ENCODE measurements at regions not wholly inside any gene's neighbourhood (a gene's known extent, or its start where the extent isn't known, plus 50 kb on each side); places are given as distances from the start of the nearest gene placed in this dataset.
A peak's percentile ranks its signal among the peaks of the same experiment; 100 is the strongest.

DNA sequence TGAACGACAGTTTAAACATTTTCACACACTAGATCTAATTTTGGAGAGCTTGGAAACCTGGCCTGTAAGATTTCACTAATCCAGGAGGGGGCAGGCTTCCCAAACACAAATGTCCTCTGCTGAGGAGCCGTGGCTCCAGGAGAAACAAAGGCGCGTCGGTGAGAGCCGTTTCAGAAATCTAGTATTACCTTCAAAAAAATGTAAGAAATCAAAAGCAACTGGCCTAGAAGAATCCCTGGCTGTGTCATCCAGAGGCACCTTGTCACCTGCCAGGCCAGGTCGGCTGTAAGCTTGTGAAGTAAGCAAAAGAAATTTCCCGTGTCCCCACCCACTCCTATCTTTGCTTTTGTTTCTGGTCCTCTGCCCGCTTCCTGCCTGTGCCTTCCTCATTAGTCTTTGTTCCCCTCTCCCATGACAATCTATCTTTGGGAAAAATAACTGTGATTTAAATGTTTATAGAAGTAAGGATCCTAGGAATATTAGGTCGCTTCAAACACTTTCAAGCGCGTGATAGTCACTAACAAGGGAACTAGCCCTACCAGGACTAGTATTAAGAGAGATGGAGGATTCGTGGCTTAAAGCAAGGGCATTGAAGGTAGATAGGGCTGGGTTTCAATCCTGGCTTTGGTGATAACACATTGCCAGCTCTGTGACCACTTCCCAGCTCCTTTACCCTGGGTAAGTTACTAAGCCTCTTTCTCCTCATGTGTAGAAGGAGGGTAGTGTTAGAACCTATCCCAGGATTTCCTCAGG is 99.5 kb upstream of the STK39 start (continued):
- TF ChIP-seq ARNT (IDR thresholded peaks at IDR 0.05): peak in 1 of 2 experiments; percentile 30; a peak in 1 of 4 replicates
- no peak for TF ChIP-seq ETV5 (CRISPR knock-in tag; IDR thresholded peaks at IDR 0.05; ENCODE audit: low read depth)
- TF ChIP-seq COPS2 (conservative IDR thresholded peaks at IDR 0.05): no peak
- 0 out of 2 replicates have a peak, but pooled peaks have one; percentile 17 for TF ChIP-seq CXXC5 (CRISPR knock-in tag; IDR thresholded peaks at IDR 0.05)
- no peak for TF ChIP-seq KDM5B (IDR thresholded peaks at IDR 0.05; ENCODE audit: insufficient replicate concordance, low read depth, low read length)
- TF ChIP-seq ZNF583 (CRISPR knock-in tag; IDR thresholded peaks at IDR 0.05): no peak
- no peak for TF ChIP-seq ZNF263 (CRISPR knock-in tag; IDR thresholded peaks at IDR 0.05; ENCODE audit: borderline replicate concordance)
- peak; percentile 24; the same call in 1 of the 2 replicates for TF ChIP-seq FOXM1 (IDR thresholded peaks at IDR 0.05; ENCODE audit: low read depth)
- no peak for TF ChIP-seq FOXM1 (CRISPR knock-in tag; IDR thresholded peaks at IDR 0.05; ENCODE audit: low read depth)
- TF ChIP-seq ZNF551 (CRISPR knock-in tag; IDR thresholded peaks at IDR 0.05): no peak
- TF ChIP-seq, protein P1, sequence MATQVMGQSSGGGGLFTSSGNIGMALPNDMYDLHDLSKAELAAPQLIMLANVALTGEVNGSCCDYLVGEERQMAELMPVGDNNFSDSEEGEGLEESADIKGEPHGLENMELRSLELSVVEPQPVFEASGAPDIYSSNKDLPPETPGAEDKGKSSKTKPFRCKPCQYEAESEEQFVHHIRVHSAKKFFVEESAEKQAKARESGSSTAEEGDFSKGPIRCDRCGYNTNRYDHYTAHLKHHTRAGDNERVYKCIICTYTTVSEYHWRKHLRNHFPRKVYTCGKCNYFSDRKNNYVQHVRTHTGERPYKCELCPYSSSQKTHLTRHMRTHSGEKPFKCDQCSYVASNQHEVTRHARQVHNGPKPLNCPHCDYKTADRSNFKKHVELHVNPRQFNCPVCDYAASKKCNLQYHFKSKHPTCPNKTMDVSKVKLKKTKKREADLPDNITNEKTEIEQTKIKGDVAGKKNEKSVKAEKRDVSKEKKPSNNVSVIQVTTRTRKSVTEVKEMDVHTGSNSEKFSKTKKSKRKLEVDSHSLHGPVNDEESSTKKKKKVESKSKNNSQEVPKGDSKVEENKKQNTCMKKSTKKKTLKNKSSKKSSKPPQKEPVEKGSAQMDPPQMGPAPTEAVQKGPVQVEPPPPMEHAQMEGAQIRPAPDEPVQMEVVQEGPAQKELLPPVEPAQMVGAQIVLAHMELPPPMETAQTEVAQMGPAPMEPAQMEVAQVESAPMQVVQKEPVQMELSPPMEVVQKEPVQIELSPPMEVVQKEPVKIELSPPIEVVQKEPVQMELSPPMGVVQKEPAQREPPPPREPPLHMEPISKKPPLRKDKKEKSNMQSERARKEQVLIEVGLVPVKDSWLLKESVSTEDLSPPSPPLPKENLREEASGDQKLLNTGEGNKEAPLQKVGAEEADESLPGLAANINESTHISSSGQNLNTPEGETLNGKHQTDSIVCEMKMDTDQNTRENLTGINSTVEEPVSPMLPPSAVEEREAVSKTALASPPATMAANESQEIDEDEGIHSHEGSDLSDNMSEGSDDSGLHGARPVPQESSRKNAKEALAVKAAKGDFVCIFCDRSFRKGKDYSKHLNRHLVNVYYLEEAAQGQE (IDR thresholded peaks at IDR 0.05; ENCODE audit: borderline replicate concordance): peak; percentile 90
- TF ChIP-seq, protein P1 (CRISPR knock-in tag; IDR thresholded peaks at IDR 0.05; ENCODE audit: low read depth): no peak
- no peak for TF ChIP-seq POU5F1 (IDR thresholded peaks at IDR 0.05; ENCODE audit: borderline replicate concordance, low read depth, low read length, partially characterized antibody)
- TF ChIP-seq ZNF23 (CRISPR knock-in tag; IDR thresholded peaks at IDR 0.05): no peak
- no peak for TF ChIP-seq ZBTB26 (CRISPR knock-in tag; IDR thresholded peaks at IDR 0.05)
- no peak for TF ChIP-seq GTF2E2 (tag; IDR thresholded peaks at IDR 0.05)
- TF ChIP-seq ZBTB17 (CRISPR knock-in tag; IDR thresholded peaks at IDR 0.05): no peak
- TF ChIP-seq ZNF512 (tag; IDR thresholded peaks at IDR 0.05): no peak
- no peak for TF ChIP-seq BRD9 (IDR thresholded peaks at IDR 0.05; ENCODE audit: low read depth, partially characterized antibody)

Data from K562 (cell line).